SK-N-SH treated with all-trans-retinoic acid at 6 μM for 48 hours (cell line): ENCODE measurements at regions not wholly inside any gene's neighbourhood (a gene's known extent, or its start where the extent isn't known, plus 50 kb on each side); places are given as distances from the start of the nearest gene placed in this dataset.

Source experiments
- RARB ChIP-seq: fragments of 250-450 bp; sonication (Bioruptor Pico); IDR thresholded peaks from 2 replicates; pipeline ENCODE4 v1.8.0; 2021; ENCODE audit warnings: mild to moderate bottlenecking, moderate library complexity
- TOX ChIP-seq: fragments of 250-450 bp; sonication (Bioruptor Pico); IDR thresholded peaks from 2 replicates; pipeline ENCODE4 v1.8.0; 2021; ENCODE audit warnings: mild to moderate bottlenecking, moderate library complexity, borderline replicate concordance

GRCh38 chr7:159210581-159211235 lies 66.0 kb upstream of the VIPR2 start:
- TF ChIP-seq RARB (CRISPR knock-in tag) (no peak), TOX (CRISPR knock-in tag) (no peak)
